SK-N-SH (cell line): ENCODE measurements at regions not wholly inside any gene's neighbourhood (a gene's known extent, or its start where the extent isn't known, plus 50 kb on each side); places are given as distances from the start of the nearest gene placed in this dataset.
"Not testable (repeated sequence)": the region's sequence is repeated elsewhere in the genome, so short reads cannot be mapped to it uniquely, and the experiment has no call there.

Experiments
- GABPA ChIP-seq: IDR thresholded peaks from 2 replicates; pipeline ENCODE4 v1.4.0; 2012; ENCODE audit warnings: low read depth, mild to moderate bottlenecking
- POLR2AphosphoS5 ChIP-seq: IDR thresholded peaks from 2 replicates; pipeline ENCODE4 v1.6.1; 2012; ENCODE audit warnings: low read depth, low read length
- RCOR1 ChIP-seq: fragments of 150-350 bp; IDR thresholded peaks from 2 replicates; pipeline ENCODE4 v1.6.1; 2017; ENCODE audit warnings: antibody characterized with exemption, low read length
- REST ChIP-seq: IDR thresholded peaks from 2 replicates; pipeline ENCODE4 v1.6.1; 2012; ENCODE audit warnings: mild to moderate bottlenecking, low read depth, low read length, moderate library complexity
- RFX5 ChIP-seq: IDR thresholded peaks from 2 replicates; pipeline ENCODE4 v1.6.1; 2012; ENCODE audit warnings: mild to moderate bottlenecking, improper control_type of control experiment, low read length
- SMC3 ChIP-seq: IDR thresholded peaks from 2 replicates; pipeline ENCODE4 v1.6.1; 2012; ENCODE audit warnings: low read depth, low read length, improper control_type of control experiment
- TCF12 ChIP-seq: IDR thresholded peaks from 2 replicates; pipeline ENCODE4 v1.4.0; 2012
- TEAD4 ChIP-seq: IDR thresholded peaks from 2 replicates; pipeline ENCODE4 v1.4.0; 2012; ENCODE audit warnings: mild to moderate bottlenecking, borderline replicate concordance; ENCODE audit not compliant: insufficient read depth
- TF ChIP-seq, protein P1 (sequence below): IDR thresholded peaks from 2 replicates; pipeline ENCODE4 v1.4.0; 2012; ENCODE audit warnings: low read depth
- TF ChIP-seq, protein P2 (sequence below): fragments of 200-600 bp; sonication (generic); IDR thresholded peaks from 2 replicates; pipeline ENCODE4 v1.6.1; 2017; ENCODE audit warnings: antibody characterized with exemption, mild to moderate bottlenecking, moderate library complexity
- TF ChIP-seq, protein P3 (sequence below): IDR thresholded peaks from 2 replicates; pipeline ENCODE4 v1.4.0; 2012; ENCODE audit warnings: low read depth, borderline replicate concordance
- TF ChIP-seq, protein P4 (sequence below): fragments of 150-350 bp; IDR thresholded peaks from 2 replicates; pipeline ENCODE4 v1.6.1; 2017; ENCODE audit warnings: antibody characterized with exemption, low read length, low read depth, borderline replicate concordance

GRCh38 chr3:153506686-153507085 is 344.7 kb downstream of the RAP2B start:
- TF ChIP-seq, protein P1, sequence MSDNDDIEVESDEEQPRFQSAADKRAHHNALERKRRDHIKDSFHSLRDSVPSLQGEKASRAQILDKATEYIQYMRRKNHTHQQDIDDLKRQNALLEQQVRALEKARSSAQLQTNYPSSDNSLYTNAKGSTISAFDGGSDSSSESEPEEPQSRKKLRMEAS, result not testable (repeated sequence)
- TF ChIP-seq, protein P2, sequence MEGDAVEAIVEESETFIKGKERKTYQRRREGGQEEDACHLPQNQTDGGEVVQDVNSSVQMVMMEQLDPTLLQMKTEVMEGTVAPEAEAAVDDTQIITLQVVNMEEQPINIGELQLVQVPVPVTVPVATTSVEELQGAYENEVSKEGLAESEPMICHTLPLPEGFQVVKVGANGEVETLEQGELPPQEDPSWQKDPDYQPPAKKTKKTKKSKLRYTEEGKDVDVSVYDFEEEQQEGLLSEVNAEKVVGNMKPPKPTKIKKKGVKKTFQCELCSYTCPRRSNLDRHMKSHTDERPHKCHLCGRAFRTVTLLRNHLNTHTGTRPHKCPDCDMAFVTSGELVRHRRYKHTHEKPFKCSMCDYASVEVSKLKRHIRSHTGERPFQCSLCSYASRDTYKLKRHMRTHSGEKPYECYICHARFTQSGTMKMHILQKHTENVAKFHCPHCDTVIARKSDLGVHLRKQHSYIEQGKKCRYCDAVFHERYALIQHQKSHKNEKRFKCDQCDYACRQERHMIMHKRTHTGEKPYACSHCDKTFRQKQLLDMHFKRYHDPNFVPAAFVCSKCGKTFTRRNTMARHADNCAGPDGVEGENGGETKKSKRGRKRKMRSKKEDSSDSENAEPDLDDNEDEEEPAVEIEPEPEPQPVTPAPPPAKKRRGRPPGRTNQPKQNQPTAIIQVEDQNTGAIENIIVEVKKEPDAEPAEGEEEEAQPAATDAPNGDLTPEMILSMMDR, result not testable (repeated sequence)
- TF ChIP-seq TEAD4, POLR2AphosphoS5, REST, SMC3, GABPA, TCF12, RFX5, RCOR1: not testable (repeated sequence)
- TF ChIP-seq, protein P3, sequence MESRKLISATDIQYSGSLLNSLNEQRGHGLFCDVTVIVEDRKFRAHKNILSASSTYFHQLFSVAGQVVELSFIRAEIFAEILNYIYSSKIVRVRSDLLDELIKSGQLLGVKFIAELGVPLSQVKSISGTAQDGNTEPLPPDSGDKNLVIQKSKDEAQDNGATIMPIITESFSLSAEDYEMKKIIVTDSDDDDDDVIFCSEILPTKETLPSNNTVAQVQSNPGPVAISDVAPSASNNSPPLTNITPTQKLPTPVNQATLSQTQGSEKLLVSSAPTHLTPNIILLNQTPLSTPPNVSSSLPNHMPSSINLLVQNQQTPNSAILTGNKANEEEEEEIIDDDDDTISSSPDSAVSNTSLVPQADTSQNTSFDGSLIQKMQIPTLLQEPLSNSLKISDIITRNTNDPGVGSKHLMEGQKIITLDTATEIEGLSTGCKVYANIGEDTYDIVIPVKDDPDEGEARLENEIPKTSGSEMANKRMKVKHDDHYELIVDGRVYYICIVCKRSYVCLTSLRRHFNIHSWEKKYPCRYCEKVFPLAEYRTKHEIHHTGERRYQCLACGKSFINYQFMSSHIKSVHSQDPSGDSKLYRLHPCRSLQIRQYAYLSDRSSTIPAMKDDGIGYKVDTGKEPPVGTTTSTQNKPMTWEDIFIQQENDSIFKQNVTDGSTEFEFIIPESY, result not testable (repeated sequence)
- TF ChIP-seq, protein P4, sequence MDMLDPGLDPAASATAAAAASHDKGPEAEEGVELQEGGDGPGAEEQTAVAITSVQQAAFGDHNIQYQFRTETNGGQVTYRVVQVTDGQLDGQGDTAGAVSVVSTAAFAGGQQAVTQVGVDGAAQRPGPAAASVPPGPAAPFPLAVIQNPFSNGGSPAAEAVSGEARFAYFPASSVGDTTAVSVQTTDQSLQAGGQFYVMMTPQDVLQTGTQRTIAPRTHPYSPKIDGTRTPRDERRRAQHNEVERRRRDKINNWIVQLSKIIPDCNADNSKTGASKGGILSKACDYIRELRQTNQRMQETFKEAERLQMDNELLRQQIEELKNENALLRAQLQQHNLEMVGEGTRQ, result not testable (repeated sequence)
